H1 (cell line): ENCODE measurements at regions not wholly inside any gene's neighbourhood (a gene's known extent, or its start where the extent isn't known, plus 50 kb on each side); places are given as distances from the start of the nearest gene placed in this dataset.

Source experiments
- CTCF ChIA-PET: fragments of 300-600 bp; sonication (Branson Sonifier 250); formaldehyde crosslinking; loops from one replicate; lab custom pipeline; 2021; ENCODE audit not compliant: partially characterized antibody; lab: Charles Lee
- POLR2A ChIA-PET: fragments of 300-600 bp; sonication (Branson Sonifier 250); formaldehyde crosslinking; loops from one replicate; lab custom pipeline; 2021; ENCODE audit warnings: inconsistent platforms; ENCODE audit not compliant: partially characterized antibody; lab: Charles Lee
- DNase-seq, 2 experiments: peaks; one replicate each; pipeline versions ENCODE4 v3.0.0 to v3.0.0-alpha.2; 2010 to 2022; ENCODE audit warnings: low spot score in 2 of 2, low read depth in 1 of 2, mixed read lengths in 1 of 2
- FAIRE-seq: peaks from 2 replicates; lab custom pipeline; 2011; peaks lifted over from hg19 to GRCh38; lab: Jason Lieb, UNC
- H2AFZ ChIP-seq: 2 replicates; pipeline ENCODE4 v1.8.1; 2012; ENCODE audit warnings: low read length, inconsistent platforms
- H2AK5ac ChIP-seq: 2 replicates; pipeline ENCODE4 v1.6.1; 2013; ENCODE audit warnings: low read depth, low read length
- H2BK120ac ChIP-seq: replicated peaks from 2 replicates; pipeline ENCODE3; 2013; ENCODE audit warnings: low read depth, low read length, inconsistent platforms
- H2BK12ac ChIP-seq: 2 replicates; pipeline ENCODE4 v1.6.1; 2013; ENCODE audit warnings: low read depth, low read length
- H2BK15ac ChIP-seq: 2 replicates; pipeline ENCODE4 v1.6.1; 2013; ENCODE audit warnings: low read length
- H2BK20ac ChIP-seq: 2 replicates; pipeline ENCODE4 v1.6.1; 2013; ENCODE audit warnings: low read length
- H2BK5ac ChIP-seq: 2 replicates; pipeline ENCODE4 v1.6.1; 2013; ENCODE audit warnings: low read depth, low read length
- H3K14ac ChIP-seq: 2 replicates; pipeline ENCODE4 v1.6.1; 2013; ENCODE audit warnings: inconsistent platforms; ENCODE audit not compliant: insufficient read length
- H3K18ac ChIP-seq: 2 replicates; pipeline ENCODE4 v1.6.1; 2013; ENCODE audit warnings: low read length; ENCODE audit errors: extremely low read depth
- H3K23ac ChIP-seq: 2 replicates; pipeline ENCODE4 v1.6.1; 2013; ENCODE audit warnings: inconsistent platforms; ENCODE audit not compliant: insufficient read length
- H3K23me2 ChIP-seq: 2 replicates; pipeline ENCODE4 v1.6.1; 2013; ENCODE audit warnings: low read depth, low read length
- H3K27ac ChIP-seq: 2 replicates; pipeline ENCODE4 v1.6.1; 2011; ENCODE audit warnings: low read depth, low read length, inconsistent platforms
- H3K27me3 ChIP-seq, 4 experiments: replicated peaks in 1 of 4; 1 replicate in 1 of 4; 2 replicates in 3 of 4; pipeline versions ENCODE4 v1.6.1 to v1.8.1; 2011 to 2013; ENCODE audit warnings: low read length in 3 of 4, mild to moderate bottlenecking in 3 of 4, inconsistent platforms in 2 of 4, mixed read lengths in 2 of 4, moderate library complexity in 1 of 4; ENCODE audit not compliant: control insufficient read depth in 3 of 4, insufficient read depth in 3 of 4; ENCODE audit errors: extremely low read depth in 1 of 4
- H3K36me3 ChIP-seq, 4 experiments: 2 replicates each; pipeline versions ENCODE4 v1.6.1 to v1.8.1; 2011 to 2013; ENCODE audit warnings: mild to moderate bottlenecking in 4 of 4, low read length in 3 of 4, moderate library complexity in 2 of 4, control low read depth in 1 of 4, inconsistent platforms in 1 of 4; ENCODE audit not compliant: insufficient read depth in 4 of 4, control insufficient read depth in 2 of 4
- H3K4ac ChIP-seq: replicated peaks from 2 replicates; pipeline ENCODE3; 2013; ENCODE audit warnings: low read length, low read depth, mixed read lengths, inconsistent platforms; ENCODE audit not compliant: insufficient read length
- H3K4me1 ChIP-seq, 4 experiments: replicated peaks in 1 of 4; 1 replicate in 1 of 4; 2 replicates in 3 of 4; pipeline versions ENCODE4 v1.6.1 to v1.8.1; 2011 to 2013; ENCODE audit warnings: low read length in 3 of 4, inconsistent platforms in 2 of 4, mixed read lengths in 1 of 4; ENCODE audit not compliant: insufficient read depth in 4 of 4, control insufficient read depth in 3 of 4
- H3K4me2 ChIP-seq, 2 experiments: 2 replicates each; pipeline versions ENCODE4 v1.6.1 to v1.8.1; 2011 to 2013; ENCODE audit warnings: low read depth in 2 of 2, low read length in 2 of 2, control low read depth in 1 of 2, inconsistent platforms in 1 of 2, mild to moderate bottlenecking in 1 of 2; ENCODE audit not compliant: insufficient read depth in 1 of 2
- H3K4me3 ChIP-seq, 4 experiments: fragments of 200-600, 300-600 bp in 1 of 4; sonication (generic), shearing (Covaris generic), sonication (Bioruptor Twin) in 1 of 4; 2 replicates each; pipeline versions ENCODE4 v1.5.1 to v1.8.1; 2011 to 2016; ENCODE audit warnings: low read length in 4 of 4, low read depth in 3 of 4, control low read depth in 2 of 4, inconsistent platforms in 2 of 4, mild to moderate bottlenecking in 2 of 4, mixed read lengths in 1 of 4, moderate library complexity in 1 of 4; ENCODE audit not compliant: insufficient read depth in 2 of 4; ENCODE audit errors: extremely low read depth in 1 of 4
- H3K56ac ChIP-seq: replicated peaks from 2 replicates; pipeline ENCODE3; 2013; ENCODE audit warnings: low read depth, mild to moderate bottlenecking, mixed read lengths, low read length, inconsistent platforms; ENCODE audit not compliant: insufficient read length
- H3K79me1 ChIP-seq: 2 replicates; pipeline ENCODE4 v1.6.1; 2013; ENCODE audit warnings: low read depth, low read length, control low read depth
- H3K79me2 ChIP-seq, 2 experiments: 2 replicates each; pipeline versions ENCODE4 v1.6.1 to v1.8.1; 2012 to 2013; ENCODE audit warnings: low read length in 2 of 2, mild to moderate bottlenecking in 2 of 2, inconsistent platforms in 1 of 2; ENCODE audit not compliant: insufficient read depth in 2 of 2, control insufficient read depth in 1 of 2
- H3K9ac ChIP-seq, 4 experiments: replicated peaks in 1 of 4; 1 replicate in 1 of 4; 2 replicates in 3 of 4; pipeline versions ENCODE4 v1.6.1 to v1.8.1; 2011 to 2013; ENCODE audit warnings: low read depth in 3 of 4, low read length in 3 of 4, control low read depth in 2 of 4, mild to moderate bottlenecking in 2 of 4, moderate library complexity in 2 of 4, inconsistent platforms in 1 of 4; ENCODE audit errors: extremely low read depth in 1 of 4
- H3K9me3 ChIP-seq, 2 experiments: 2 replicates each; pipeline versions ENCODE4 v1.6.1 to v1.8.1; 2012 to 2013; ENCODE audit warnings: mild to moderate bottlenecking in 2 of 2, moderate library complexity in 2 of 2, control low read depth in 1 of 2, inconsistent platforms in 1 of 2, low read depth in 1 of 2, low read length in 1 of 2, mixed read lengths in 1 of 2; ENCODE audit not compliant: insufficient read depth in 2 of 2
- H4K20me1 ChIP-seq, 2 experiments: replicated peaks in 1 of 2; 2 replicates each; pipeline versions ENCODE3 to v1.8.1; 2011 to 2013; ENCODE audit warnings: inconsistent platforms in 2 of 2, low read length in 2 of 2, mild to moderate bottlenecking in 1 of 2; ENCODE audit not compliant: insufficient read depth in 2 of 2, control insufficient read depth in 1 of 2
- H4K5ac ChIP-seq: 2 replicates; pipeline ENCODE4 v1.6.1; 2013; ENCODE audit warnings: low read length, low read depth, mixed read lengths, inconsistent platforms; ENCODE audit not compliant: insufficient read length
- H4K8ac ChIP-seq: 2 replicates; pipeline ENCODE4 v1.8.0; 2013; ENCODE audit warnings: mild to moderate bottlenecking, moderate library complexity, low read length, inconsistent platforms; ENCODE audit not compliant: insufficient read depth; ENCODE audit errors: extremely low read depth
- H4K91ac ChIP-seq: replicated peaks from 2 replicates; pipeline ENCODE3; 2013; ENCODE audit warnings: low read length, mixed read lengths, inconsistent platforms; ENCODE audit not compliant: insufficient read length
- CBX5 ChIP-seq: fragments of 300-800, 300-1000 bp; sonication (generic); IDR thresholded peaks from 2 replicates; pipeline ENCODE4 v1.7.1; 2016; ENCODE audit warnings: antibody characterized with exemption, low read length, low read depth
- CBX8 ChIP-seq: fragments of 300-800, 300-1000 bp; sonication (generic); IDR thresholded peaks from 2 replicates; pipeline ENCODE4 v1.7.1; 2016; ENCODE audit warnings: low read depth, low read length, borderline replicate concordance
- CEBPB ChIP-seq: IDR thresholded peaks from 2 replicates; pipeline ENCODE4 v1.6.1; 2012; ENCODE audit warnings: low read depth, low read length
- GABPA ChIP-seq: IDR thresholded peaks from 2 replicates; pipeline ENCODE4 v1.6.1; 2011; ENCODE audit warnings: mild to moderate bottlenecking, low read length, moderate library complexity, borderline replicate concordance; ENCODE audit not compliant: insufficient read depth
- MAFK ChIP-seq: IDR thresholded peaks from 2 replicates; pipeline ENCODE4 v1.6.1; 2012; ENCODE audit warnings: low read depth, mild to moderate bottlenecking, improper control_type of control experiment, low read length
- POLR2A ChIP-seq, 2 experiments: IDR thresholded peaks; 1 replicate in 1 of 2; 2 replicates in 1 of 2; pipeline ENCODE4 v1.6.1; 2011; ENCODE audit warnings: low read depth in 2 of 2, low read length in 2 of 2, mild to moderate bottlenecking in 2 of 2; ENCODE audit errors: control extremely low read depth in 1 of 2
- POU5F1 ChIP-seq: IDR thresholded peaks from 2 replicates; pipeline ENCODE4 v1.6.1; 2011; ENCODE audit warnings: low read depth, mild to moderate bottlenecking, low read length, moderate library complexity
- SIRT6 ChIP-seq: IDR thresholded peaks from one replicate; pipeline ENCODE4 v1.7.1; 2012; ENCODE audit warnings: low read length, inconsistent platforms
- SP4 ChIP-seq: IDR thresholded peaks from 2 replicates; pipeline ENCODE4 v1.6.1; 2012; ENCODE audit warnings: low read length, inconsistent platforms
- TAF1 ChIP-seq: IDR thresholded peaks from 2 replicates; pipeline ENCODE4 v1.6.1; 2011; ENCODE audit warnings: mild to moderate bottlenecking, low read depth, low read length
- YY1 ChIP-seq: IDR thresholded peaks from 2 replicates; pipeline ENCODE4 v1.6.1; 2011; ENCODE audit warnings: low read depth, mild to moderate bottlenecking, low read length
- TF ChIP-seq, protein P1 (sequence below), 3 experiments: IDR thresholded peaks; 1 replicate in 2 of 3; 2 replicates in 1 of 3; pipeline versions ENCODE4 v1.5.1 to v1.6.1; 2011; ENCODE audit warnings: low read length in 3 of 3, mild to moderate bottlenecking in 3 of 3, inconsistent platforms in 2 of 3, low read depth in 1 of 3, moderate library complexity in 1 of 3; ENCODE audit not compliant: insufficient read depth in 1 of 3; ENCODE audit errors: control extremely low read depth in 1 of 3

DNA sequence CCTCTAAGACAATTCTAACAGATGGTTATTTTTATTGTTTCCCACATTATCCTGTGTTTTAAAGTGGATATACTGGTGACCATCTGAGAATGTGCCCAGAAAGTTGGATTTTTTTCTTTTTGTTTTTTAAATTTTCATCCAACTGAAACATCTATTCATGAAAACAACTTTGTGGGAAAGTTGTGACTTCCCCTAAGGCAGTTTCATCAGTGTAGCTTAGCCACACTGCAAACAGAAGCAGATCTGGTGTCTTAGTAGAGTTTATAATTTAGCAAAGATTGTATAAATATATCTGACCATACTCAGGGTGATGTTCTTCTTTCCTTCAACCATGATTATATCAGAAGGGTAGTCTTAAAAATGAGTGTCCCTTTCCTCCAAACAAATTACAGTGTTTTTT lies 1241.3 kb downstream of the MAT2B start:
- no peak overlapping the region for H2BK15ac ChIP-seq
- TF ChIP-seq YY1, result no peak
- TF ChIP-seq CBX8, result no peak
- no peak for TF ChIP-seq CEBPB
- no peak for TF ChIP-seq SP4
- TF ChIP-seq CBX5, result no peak
- no peak for TF ChIP-seq SIRT6
- TF ChIP-seq MAFK, result no peak
- TF ChIP-seq, protein P1, sequence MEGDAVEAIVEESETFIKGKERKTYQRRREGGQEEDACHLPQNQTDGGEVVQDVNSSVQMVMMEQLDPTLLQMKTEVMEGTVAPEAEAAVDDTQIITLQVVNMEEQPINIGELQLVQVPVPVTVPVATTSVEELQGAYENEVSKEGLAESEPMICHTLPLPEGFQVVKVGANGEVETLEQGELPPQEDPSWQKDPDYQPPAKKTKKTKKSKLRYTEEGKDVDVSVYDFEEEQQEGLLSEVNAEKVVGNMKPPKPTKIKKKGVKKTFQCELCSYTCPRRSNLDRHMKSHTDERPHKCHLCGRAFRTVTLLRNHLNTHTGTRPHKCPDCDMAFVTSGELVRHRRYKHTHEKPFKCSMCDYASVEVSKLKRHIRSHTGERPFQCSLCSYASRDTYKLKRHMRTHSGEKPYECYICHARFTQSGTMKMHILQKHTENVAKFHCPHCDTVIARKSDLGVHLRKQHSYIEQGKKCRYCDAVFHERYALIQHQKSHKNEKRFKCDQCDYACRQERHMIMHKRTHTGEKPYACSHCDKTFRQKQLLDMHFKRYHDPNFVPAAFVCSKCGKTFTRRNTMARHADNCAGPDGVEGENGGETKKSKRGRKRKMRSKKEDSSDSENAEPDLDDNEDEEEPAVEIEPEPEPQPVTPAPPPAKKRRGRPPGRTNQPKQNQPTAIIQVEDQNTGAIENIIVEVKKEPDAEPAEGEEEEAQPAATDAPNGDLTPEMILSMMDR (IDR thresholded peaks at IDR 0.05; ENCODE audit: control extremely low read depth in 1 of 3, insufficient read depth in 1 of 3, low read depth in 1 of 3, low read length in 3 of 3), result no peak
- no peak for TF ChIP-seq GABPA
- TF ChIP-seq POLR2A (IDR thresholded peaks at IDR 0.05; ENCODE audit: control extremely low read depth in 1 of 2, low read depth in 2 of 2, low read length in 2 of 2), result no peak
- TF ChIP-seq POU5F1, result no peak
- no peak for TF ChIP-seq TAF1
- no peak overlapping the region for H2AK5ac ChIP-seq
- no peak for FAIRE-seq
- no peak overlapping the region for H2BK20ac ChIP-seq
- H3K4me2 ChIP-seq, result no peak overlapping the region
- H4K8ac ChIP-seq, result no peak overlapping the region
- H3K4me1 ChIP-seq, result no peaks in the 10 kb centered on the region
- no peak overlapping the region for H2AFZ ChIP-seq
- H3K23me2 ChIP-seq, result no peaks in the 10 kb centered on the region
- no peak for DNase-seq
- H2BK5ac ChIP-seq, result no peak overlapping the region
- H3K36me3 ChIP-seq, result no peaks in the 10 kb centered on the region
- H3K27me3 ChIP-seq, result no peaks in the 10 kb centered on the region
- H3K4me3 ChIP-seq, result no peak overlapping the region
- H3K4ac ChIP-seq, result no peak overlapping the region
- CTCF ChIA-PET, result interaction anchor here (0.7 kb wide), 1 partner anchor 21 kb away, joined by 3 read pairs; no protein-coding TSS in a partner anchor
- H3K9me3 ChIP-seq, result no peaks in the 10 kb centered on the region
- no peak overlapping the region for H2BK12ac ChIP-seq
- H3K56ac ChIP-seq, result no peak overlapping the region
- H3K9ac ChIP-seq, result no peak overlapping the region
- no peak overlapping the region for H2BK120ac ChIP-seq
- no peak overlapping the region for H4K91ac ChIP-seq
- no peaks in the 10 kb centered on the region for H4K20me1 ChIP-seq
- POLR2A ChIA-PET, result no interaction called here
- H3K23ac ChIP-seq, result no peak overlapping the region
- H3K79me1 ChIP-seq, result no peaks in the 10 kb centered on the region
- H3K27ac ChIP-seq, result no peak overlapping the region
- H3K79me2 ChIP-seq, result no peaks in the 10 kb centered on the region
- H4K5ac ChIP-seq, result no peak overlapping the region
- H3K18ac ChIP-seq, result no peak overlapping the region
- H3K14ac ChIP-seq, result no peak overlapping the region
